Caco-2 (cell line): ENCODE measurements at regions not wholly inside any gene's neighbourhood (a gene's known extent, or its start where the extent isn't known, plus 50 kb on each side); places are given as distances from the start of the nearest gene placed in this dataset.

ENCODE experiments used
- BruUV-seq: library from RNA; stranded (reverse); fragments of 400-500 nt; replicated peaks from 2 replicates; lab custom pipeline; 2021; lab: Mats Ljungman, UMichigan
- CTCF ChIA-PET: fragments of 300-600 bp; sonication (Branson Sonifier 250); formaldehyde crosslinking; loops from one replicate; lab custom pipeline; 2022; ENCODE audit warnings: antibody characterized with exemption; lab: Charles Lee
- POLR2A ChIA-PET: fragments of 300-600 bp; sonication (Branson Sonifier 250); formaldehyde crosslinking; loops from one replicate; lab custom pipeline; 2022; ENCODE audit warnings: antibody characterized with exemption; lab: Charles Lee
- DNase-seq, 2 experiments: peaks; one replicate each; pipeline versions ENCODE4 v3.0.0 to v3.0.0-alpha.2; 2020 to 2022
- H3K27me3 ChIP-seq: replicated peaks from 2 replicates; pipeline ENCODE4 v1.6.0; 2011; ENCODE audit warnings: low read length; ENCODE audit not compliant: control insufficient read depth, insufficient read depth
- H3K36me3 ChIP-seq: 2 replicates; pipeline ENCODE4 v1.5.1; 2011; ENCODE audit warnings: low read length; ENCODE audit not compliant: control insufficient read depth, insufficient read depth
- H3K4me1 ChIP-seq: fragments of 250-450 bp; sonication (Bioruptor Pico); 2 replicates; pipeline ENCODE4 v1.5.1; 2020; ENCODE audit warnings: mild to moderate bottlenecking
- H3K4me3 ChIP-seq: 2 replicates; pipeline ENCODE4 v1.5.1; 2011; ENCODE audit warnings: low read depth, mild to moderate bottlenecking, control low read depth, low read length
- H3K9me3 ChIP-seq: fragments of 250-450 bp; sonication (Bioruptor Pico); 2 replicates; pipeline ENCODE4 v1.5.1; 2020; ENCODE audit warnings: mild to moderate bottlenecking, moderate library complexity
- H3K27ac Mint-ChIP-seq: one replicate; pipeline ENCODE4 v1.8.0; 2022; ENCODE audit warnings: mixed read lengths; ENCODE audit not compliant: unreplicated experiment
- H3K27me3 Mint-ChIP-seq: one replicate; pipeline ENCODE4 v1.8.0; 2022; ENCODE audit warnings: mixed read lengths; ENCODE audit not compliant: insufficient read depth, unreplicated experiment
- H3K36me3 Mint-ChIP-seq: one replicate; pipeline ENCODE4 v1.8.0; 2022; ENCODE audit warnings: mild to moderate bottlenecking, mixed read lengths; ENCODE audit not compliant: insufficient read depth, unreplicated experiment
- H3K4me1 Mint-ChIP-seq: one replicate; pipeline ENCODE4 v1.8.0; 2022; ENCODE audit warnings: low read depth, mixed read lengths; ENCODE audit not compliant: unreplicated experiment
- H3K4me3 Mint-ChIP-seq: one replicate; pipeline ENCODE4 v1.8.0; 2022; ENCODE audit warnings: mild to moderate bottlenecking, moderate library complexity, mixed read lengths; ENCODE audit not compliant: unreplicated experiment
- H3K9me3 Mint-ChIP-seq: one replicate; pipeline ENCODE4 v1.8.0; 2022; ENCODE audit warnings: mixed read lengths; ENCODE audit not compliant: unreplicated experiment
- CTCF ChIP-seq, 2 experiments: fragments of 200-600 bp in 1 of 2; IDR thresholded peaks; 1 replicate in 1 of 2; 2 replicates in 1 of 2; pipeline versions ENCODE4 v1.5.1 to v1.8.0; 2011 to 2022; ENCODE audit warnings: antibody characterized with exemption in 1 of 2, control low read depth in 1 of 2, inconsistent platforms in 1 of 2, low read depth in 1 of 2, low read length in 1 of 2, mild to moderate bottlenecking in 1 of 2, moderate library complexity in 1 of 2; ENCODE audit not compliant: insufficient read depth in 1 of 2, severe bottlenecking in 1 of 2, unreplicated experiment in 1 of 2
- intact Hi-C: fragments of 100-400 bp; cut with micrococcal nuclease; formaldehyde crosslinking; loops from one replicate; pipeline ENCODE4 v1.10.0; 2022; ENCODE audit not compliant: unreplicated experiment

- no TSS peak for BruUV-seq
- no peak overlapping the region for H3K4me3 ChIP-seq
- H3K9me3 Mint-ChIP-seq: peaks cover 10% of the 10 kb centered on the region
- POLR2A ChIA-PET: no interaction called here
- H3K27me3 ChIP-seq: no peaks in the 10 kb centered on the region
- H3K36me3 ChIP-seq: no peaks in the 10 kb centered on the region
- H3K4me3 Mint-ChIP-seq: no peak overlapping the region
- H3K36me3 Mint-ChIP-seq: no peaks in the 10 kb centered on the region
- CTCF ChIA-PET: no interaction called here
- no peak for DNase-seq
- intact Hi-C loops: no loop called here
- peaks cover 20% of the 10 kb centered on the region for H3K4me1 ChIP-seq
- H3K27ac Mint-ChIP-seq: no peak overlapping the region
- peaks cover 3% of the 10 kb centered on the region for H3K27me3 Mint-ChIP-seq
- TF ChIP-seq CTCF (IDR thresholded peaks at IDR 0.05; ENCODE audit: insufficient read depth in 1 of 2, low read depth in 1 of 2, low read length in 1 of 2, severe bottlenecking in 1 of 2, unreplicated experiment in 1 of 2): no peak
- peaks cover 11% of the 10 kb centered on the region for H3K4me1 Mint-ChIP-seq
- no peaks in the 10 kb centered on the region for H3K9me3 ChIP-seq
These were observed 111.1 kb downstream of the CEBPB start for GRCh38 chr20:50301712-50302111.

GRCh38 chr20:50302341-50303057, 111.9 kb downstream of the CEBPB start:
- no peak overlapping the region for H3K27ac Mint-ChIP-seq
- no TSS peak for BruUV-seq
- H3K36me3 Mint-ChIP-seq: no peaks in the 10 kb centered on the region
- no peak for DNase-seq
- intact Hi-C loops: no loop called here
- Histone ChIP-seq H3K4me3 (no peak overlapping the region), H3K4me1 (peaks cover 21% of the 10 kb centered on the region), H3K36me3 (no peaks in the 10 kb centered on the region), H3K27me3 (no peaks in the 10 kb centered on the region), H3K9me3 (no peaks in the 10 kb centered on the region)
- POLR2A ChIA-PET: no interaction called here
- CTCF ChIA-PET: no interaction called here
- TF ChIP-seq CTCF (IDR thresholded peaks at IDR 0.05; ENCODE audit: insufficient read depth in 1 of 2, low read depth in 1 of 2, low read length in 1 of 2, severe bottlenecking in 1 of 2, unreplicated experiment in 1 of 2): no peak
- H3K4me3 Mint-ChIP-seq: no peak overlapping the region
- H3K4me1 Mint-ChIP-seq: peaks cover 14% of the 10 kb centered on the region
- H3K27me3 Mint-ChIP-seq: peaks cover 3% of the 10 kb centered on the region
- H3K9me3 Mint-ChIP-seq: peaks cover 10% of the 10 kb centered on the region

GRCh38 chr20:50303573-50304500, 113.2 kb downstream of the CEBPB start:
- intact Hi-C loops: no loop called here
- Mint-ChIP-seq H3K27ac (no peak overlapping the region), H3K9me3 (peaks cover 10% of the 10 kb centered on the region), H3K4me1 (peaks cover 14% of the 10 kb centered on the region), H3K36me3 (no peaks in the 10 kb centered on the region), H3K27me3 (peaks cover 3% of the 10 kb centered on the region), H3K4me3 (no peak overlapping the region)
- Histone ChIP-seq H3K36me3 (no peaks in the 10 kb centered on the region), H3K4me3 (no peak overlapping the region), H3K4me1 (peaks cover 17% of the 10 kb centered on the region), H3K9me3 (no peaks in the 10 kb centered on the region), H3K27me3 (no peaks in the 10 kb centered on the region)
- no peak for TF ChIP-seq CTCF (IDR thresholded peaks at IDR 0.05; ENCODE audit: insufficient read depth in 1 of 2, low read depth in 1 of 2, low read length in 1 of 2, severe bottlenecking in 1 of 2, unreplicated experiment in 1 of 2)
- ChIA-PET CTCF (interaction anchor here (0.7 kb wide), 1 partner anchor 235 kb away, joined by 4 read pairs; no protein-coding TSS in a partner anchor), POLR2A (no interaction called here)
- DNase-seq: no peak
- no TSS peak for BruUV-seq
